ENCODE measurements at regions not wholly inside any gene's neighbourhood (a gene's known extent, or its start where the extent isn't known, plus 50 kb on each side); places are given as distances from the start of the nearest gene placed in this dataset.

GRCh38 chr4:162681212-162681611 lies 485.5 kb downstream of the NAF1 start:
- H3K79me2 ChIP-seq (ENCODE audit: insufficient read depth, low read depth, low read length), result no peaks in the 10 kb centered on the region
- BruUV-seq (replicated peaks), result no TSS peak
- H3K4me3 ChIP-seq (ENCODE audit: low read depth, low read length, poor library complexity, severe bottlenecking), result no peak overlapping the region
- H3K4me1 ChIP-seq (ENCODE audit: insufficient read depth, low read length, poor library complexity, severe bottlenecking), result no peaks in the 10 kb centered on the region
- no peak overlapping the region for H2AFZ ChIP-seq (ENCODE audit: low read length)
- CTCF ChIA-PET (ENCODE audit: unreplicated experiment), result no interaction called here
- intact Hi-C loops (cut with micrococcal nuclease; ENCODE audit: unreplicated experiment), result no loop called here
- no peaks in the 10 kb centered on the region for H3K9me3 ChIP-seq (ENCODE audit: low read length)
- H4K20me1 ChIP-seq (ENCODE audit: insufficient read depth, low read length), result no peaks in the 10 kb centered on the region
- no peak for DNase-seq (ENCODE audit: low spot score)
- no peak overlapping the region for H3K4me2 ChIP-seq (ENCODE audit: low read length)
- TF ChIP-seq CTCF (conservative IDR thresholded peaks at IDR 0.05; ENCODE audit: low read length) (no peak), EZH2phosphoT487 (IDR thresholded peaks at IDR 0.05; ENCODE audit: borderline replicate concordance, low read depth, low read length) (no peak)
- H3K27ac ChIP-seq (ENCODE audit: low read depth, low read length, poor library complexity, severe bottlenecking), result no peak overlapping the region
- POLR2A ChIA-PET, result no interaction called here
- H3K36me3 ChIP-seq (ENCODE audit: insufficient read depth, low read length), result no peaks in the 10 kb centered on the region
- H3K9me2 ChIP-seq (ENCODE audit: insufficient read depth, low read length), result no peaks in the 10 kb centered on the region

- Histone ChIP-seq H3K4me3 (ENCODE audit: low read depth, low read length, poor library complexity, severe bottlenecking) (no peak overlapping the region), H3K79me2 (ENCODE audit: insufficient read depth, low read depth, low read length) (no peaks in the 10 kb centered on the region), H2AFZ (ENCODE audit: low read length) (no peak overlapping the region), H3K9me3 (ENCODE audit: low read length) (no peaks in the 10 kb centered on the region), H4K20me1 (ENCODE audit: insufficient read depth, low read length) (no peaks in the 10 kb centered on the region), H3K9me2 (ENCODE audit: insufficient read depth, low read length) (no peaks in the 10 kb centered on the region), H3K4me2 (ENCODE audit: low read length) (no peak overlapping the region), H3K36me3 (ENCODE audit: insufficient read depth, low read length) (no peaks in the 10 kb centered on the region), H3K27ac (ENCODE audit: low read depth, low read length, poor library complexity, severe bottlenecking) (no peak overlapping the region), H3K4me1 (ENCODE audit: insufficient read depth, low read length, poor library complexity, severe bottlenecking) (no peaks in the 10 kb centered on the region)
- no TSS peak for BruUV-seq (replicated peaks)
- intact Hi-C loops (cut with micrococcal nuclease; ENCODE audit: unreplicated experiment), result no loop called here
- DNase-seq (ENCODE audit: low spot score), result no peak
- POLR2A ChIA-PET, result interaction anchor here (1.0 kb wide), 1 partner anchor 12 kb away, joined by 4 read pairs; no protein-coding TSS in a partner anchor
- CTCF ChIA-PET (ENCODE audit: unreplicated experiment), result no interaction called here
- no peak for TF ChIP-seq CTCF (conservative IDR thresholded peaks at IDR 0.05; ENCODE audit: low read length)
- no peak for TF ChIP-seq EZH2phosphoT487 (IDR thresholded peaks at IDR 0.05; ENCODE audit: borderline replicate concordance, low read depth, low read length)
These were observed 491.0 kb downstream of the NAF1 start for GRCh38 chr4:162675661-162676060.

- intact Hi-C loops (cut with micrococcal nuclease; ENCODE audit: unreplicated experiment), result no loop called here
- ChIA-PET POLR2A (interaction anchor here (1.5 kb wide), 1 partner anchor 39 kb away, joined by 4 read pairs; no protein-coding TSS in a partner anchor), CTCF (ENCODE audit: unreplicated experiment) (no interaction called here)
- Histone ChIP-seq H2AFZ (ENCODE audit: low read length) (no peak overlapping the region), H3K27ac (ENCODE audit: low read depth, low read length, poor library complexity, severe bottlenecking) (no peak overlapping the region), H3K4me1 (ENCODE audit: insufficient read depth, low read length, poor library complexity, severe bottlenecking) (no peaks in the 10 kb centered on the region), H3K4me3 (ENCODE audit: low read depth, low read length, poor library complexity, severe bottlenecking) (no peak overlapping the region), H4K20me1 (ENCODE audit: insufficient read depth, low read length) (no peaks in the 10 kb centered on the region), H3K9me3 (ENCODE audit: low read length) (no peaks in the 10 kb centered on the region), H3K79me2 (ENCODE audit: insufficient read depth, low read depth, low read length) (no peaks in the 10 kb centered on the region), H3K9me2 (ENCODE audit: insufficient read depth, low read length) (no peaks in the 10 kb centered on the region), H3K36me3 (ENCODE audit: insufficient read depth, low read length) (no peaks in the 10 kb centered on the region), H3K4me2 (ENCODE audit: low read length) (no peak overlapping the region)
- TF ChIP-seq CTCF (conservative IDR thresholded peaks at IDR 0.05; ENCODE audit: low read length) (no peak), EZH2phosphoT487 (IDR thresholded peaks at IDR 0.05; ENCODE audit: borderline replicate concordance, low read depth, low read length) (no peak)
- BruUV-seq (replicated peaks), result no TSS peak
- DNase-seq (ENCODE audit: low spot score), result no peak
These were observed 498.1 kb upstream of the FSTL5 start for GRCh38 chr4:162661913-162662312.
